Neural progenitor cell (in vitro differentiated cells): ENCODE measurements at regions not wholly inside any gene's neighbourhood (a gene's known extent, or its start where the extent isn't known, plus 50 kb on each side); places are given as distances from the start of the nearest gene placed in this dataset.

Experiments used
- EZH2phosphoT487 ChIP-seq: fragments of 200-600 bp; sonication (generic); IDR thresholded peaks from 2 replicates; pipeline ENCODE4 v1.6.1; 2017; ENCODE audit warnings: antibody characterized with exemption
- TF ChIP-seq, protein P1 (sequence below): fragments of 200-600 bp; sonication (generic); IDR thresholded peaks from 2 replicates; pipeline ENCODE4 v1.5.1; 2017; ENCODE audit warnings: antibody characterized with exemption, mild to moderate bottlenecking

DNA sequence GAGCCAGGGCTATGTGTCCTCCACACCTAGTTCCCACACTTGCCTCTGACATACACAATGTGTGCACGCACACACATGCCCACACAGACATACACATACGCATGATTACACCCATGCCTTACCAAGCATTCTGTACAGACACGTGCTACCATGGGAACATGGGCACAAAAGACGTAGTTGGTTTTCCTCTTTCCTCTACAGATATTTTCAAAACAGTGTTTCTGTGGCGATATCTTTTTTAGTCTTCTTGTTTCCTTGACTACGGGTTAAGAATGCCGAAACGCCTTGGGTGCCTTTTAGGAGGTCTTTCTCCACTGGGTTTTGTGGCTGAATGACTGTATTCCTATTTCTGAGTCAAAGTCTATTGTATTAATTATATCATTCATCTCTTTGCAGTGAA is 75.5 kb upstream of the SPTBN1 start:
- TF ChIP-seq, protein P1, sequence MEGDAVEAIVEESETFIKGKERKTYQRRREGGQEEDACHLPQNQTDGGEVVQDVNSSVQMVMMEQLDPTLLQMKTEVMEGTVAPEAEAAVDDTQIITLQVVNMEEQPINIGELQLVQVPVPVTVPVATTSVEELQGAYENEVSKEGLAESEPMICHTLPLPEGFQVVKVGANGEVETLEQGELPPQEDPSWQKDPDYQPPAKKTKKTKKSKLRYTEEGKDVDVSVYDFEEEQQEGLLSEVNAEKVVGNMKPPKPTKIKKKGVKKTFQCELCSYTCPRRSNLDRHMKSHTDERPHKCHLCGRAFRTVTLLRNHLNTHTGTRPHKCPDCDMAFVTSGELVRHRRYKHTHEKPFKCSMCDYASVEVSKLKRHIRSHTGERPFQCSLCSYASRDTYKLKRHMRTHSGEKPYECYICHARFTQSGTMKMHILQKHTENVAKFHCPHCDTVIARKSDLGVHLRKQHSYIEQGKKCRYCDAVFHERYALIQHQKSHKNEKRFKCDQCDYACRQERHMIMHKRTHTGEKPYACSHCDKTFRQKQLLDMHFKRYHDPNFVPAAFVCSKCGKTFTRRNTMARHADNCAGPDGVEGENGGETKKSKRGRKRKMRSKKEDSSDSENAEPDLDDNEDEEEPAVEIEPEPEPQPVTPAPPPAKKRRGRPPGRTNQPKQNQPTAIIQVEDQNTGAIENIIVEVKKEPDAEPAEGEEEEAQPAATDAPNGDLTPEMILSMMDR: no peak
- no peak for TF ChIP-seq EZH2phosphoT487
